ENCODE measurements at regions not wholly inside any gene's neighbourhood (a gene's known extent, or its start where the extent isn't known, plus 50 kb on each side); places are given as distances from the start of the nearest gene placed in this dataset.
"Not testable (repeated sequence)": the region's sequence is repeated elsewhere in the genome, so short reads cannot be mapped to it uniquely, and the experiment has no call there.

DNA sequence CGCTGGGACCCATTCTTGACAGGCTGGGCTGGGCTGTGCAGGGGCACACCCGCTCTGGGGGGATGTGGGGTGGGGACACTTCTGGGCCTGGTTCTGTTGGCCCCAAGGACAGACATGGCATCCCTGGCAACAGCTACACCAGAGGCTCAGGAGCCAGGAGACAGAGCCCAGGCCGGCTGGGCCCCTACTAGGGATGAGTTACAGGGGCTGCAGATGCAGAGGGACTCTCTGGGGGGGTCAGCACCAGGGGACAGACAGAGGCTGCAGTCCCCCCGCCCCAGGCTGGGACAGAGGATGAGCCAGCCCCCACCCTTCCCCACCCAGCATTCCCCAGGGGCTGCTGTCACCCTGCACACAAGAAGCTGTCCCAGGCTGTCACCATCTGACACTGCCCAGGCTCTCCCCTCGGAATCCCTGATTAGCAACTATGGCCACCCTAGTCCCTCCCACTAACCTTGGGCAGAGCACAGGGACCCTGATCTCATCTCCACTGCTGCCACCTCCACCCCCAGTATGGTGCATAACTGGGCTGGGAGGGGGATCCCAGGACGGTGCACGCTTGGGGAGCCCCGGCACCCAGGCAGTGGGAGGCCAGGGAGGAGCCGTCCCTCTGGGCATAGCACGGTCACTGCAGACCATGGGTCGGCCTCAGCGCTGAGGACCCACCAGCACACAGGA, 67.5 kb upstream of the TUBA3E start:
- ATAC-seq; H3K27ac Mint-ChIP-seq; H3K4me2 ChIP-seq; H3K36me3 ChIP-seq (ENCODE audit: insufficient read depth); H3K27me3 Mint-ChIP-seq (ENCODE audit: insufficient read depth, low read depth, poor library complexity); H3K4me3 ChIP-seq; H3K79me2 ChIP-seq (replicated peaks; ENCODE audit: insufficient read depth); H3K27me3 ChIP-seq (ENCODE audit: insufficient read depth); H3F3A ChIP-seq (replicated peaks; ENCODE audit: low read depth); H4K20me1 ChIP-seq (replicated peaks; ENCODE audit: insufficient read depth); H3K27ac ChIP-seq (ENCODE audit: low read depth); DNase-seq (ENCODE audit: low spot score); H2AFZ ChIP-seq; H3K9me3 Mint-ChIP-seq; H3K9me2 ChIP-seq (ENCODE audit: insufficient read depth); H3K4me3 Mint-ChIP-seq; H3K4me1 ChIP-seq (ENCODE audit: insufficient read depth); H3K4me1 Mint-ChIP-seq: not testable (repeated sequence)
- H3K36me3 Mint-ChIP-seq (ENCODE audit: low read depth), result peaks cover 11% of the 10 kb centered on the region

DNA sequence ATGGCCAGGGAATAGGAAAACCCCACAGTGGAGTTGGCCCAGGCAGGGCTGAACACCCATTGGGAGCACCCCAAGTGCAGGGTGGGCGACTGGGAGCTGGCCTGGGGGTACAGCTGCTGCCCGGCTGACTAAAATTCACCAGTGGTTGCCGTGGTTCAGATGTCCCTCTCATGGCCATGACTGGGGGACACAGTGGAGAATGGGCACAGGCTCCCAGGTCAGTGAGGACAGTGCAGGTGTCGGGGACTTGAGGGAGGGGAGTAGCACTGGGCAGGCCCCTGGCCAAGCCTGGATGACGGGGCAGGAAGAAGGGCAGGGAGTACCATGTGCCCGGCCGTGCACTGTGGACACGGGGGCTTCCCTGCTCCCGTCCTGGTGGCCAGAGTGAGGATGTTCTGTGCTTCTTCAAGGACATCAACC, 66.7 kb upstream of the TUBA3E start:
- H3K27me3 Mint-ChIP-seq (ENCODE audit: insufficient read depth, low read depth, poor library complexity); H3K4me1 Mint-ChIP-seq; H3K9me3 Mint-ChIP-seq; H4K20me1 ChIP-seq (replicated peaks; ENCODE audit: insufficient read depth); H3F3A ChIP-seq (replicated peaks; ENCODE audit: low read depth); ATAC-seq; H3K27ac ChIP-seq (ENCODE audit: low read depth); H3K4me1 ChIP-seq (ENCODE audit: insufficient read depth); H3K27ac Mint-ChIP-seq; H3K4me3 ChIP-seq; H3K79me2 ChIP-seq (replicated peaks; ENCODE audit: insufficient read depth); H3K4me3 Mint-ChIP-seq; H3K36me3 Mint-ChIP-seq (ENCODE audit: low read depth); H2AFZ ChIP-seq; H3K36me3 ChIP-seq (ENCODE audit: insufficient read depth); H3K4me2 ChIP-seq; DNase-seq (ENCODE audit: low spot score); H3K27me3 ChIP-seq (ENCODE audit: insufficient read depth); H3K9me2 ChIP-seq (ENCODE audit: insufficient read depth): not testable (repeated sequence)

- no peaks in the 10 kb centered on the region for H3F3A ChIP-seq (replicated peaks; ENCODE audit: low read depth)
- DNase-seq (ENCODE audit: low spot score), result no peak
- H3K9me3 Mint-ChIP-seq, result no peaks in the 10 kb centered on the region; the same call in 1 of the 3 replicates
- TF ChIP-seq ZNF462 (CRISPR knock-in tag; IDR thresholded peaks at IDR 0.05) (no peak), REST (IDR thresholded peaks at IDR 0.05; ENCODE audit: unreplicated experiment) (no peak), ZNF331 (CRISPR knock-in tag; IDR thresholded peaks at IDR 0.05; ENCODE audit: low read depth) (no peak), ETS1 (IDR thresholded peaks at IDR 0.05) (no peak)
Measured at GRCh38 chr2:130264501-130264900, 66.3 kb upstream of the TUBA3E start.

More at GRCh38 chr2:130264501-130264900, 66.3 kb upstream of the TUBA3E start:
- Mint-ChIP-seq H3K27me3 (ENCODE audit: insufficient read depth, low read depth, poor library complexity) (peaks cover 6% of the 10 kb centered on the region), H3K27ac (no peak overlapping the region), H3K4me1 (peaks cover 10% of the 10 kb centered on the region), H3K36me3 (ENCODE audit: low read depth) (0 out of 3 replicates have a peak, but pooled peaks cover 3% of the 10 kb centered on the region), H3K4me3 (no peak overlapping the region)
- Histone ChIP-seq H3K4me1 (ENCODE audit: insufficient read depth) (no peaks in the 10 kb centered on the region), H3K4me2 (no peak overlapping the region), H3K79me2 (replicated peaks; ENCODE audit: insufficient read depth) (no peaks in the 10 kb centered on the region), H3K4me3 (no peak overlapping the region), H3K9me2 (ENCODE audit: insufficient read depth) (no peaks in the 10 kb centered on the region), H4K20me1 (replicated peaks; ENCODE audit: insufficient read depth) (no peaks in the 10 kb centered on the region), H3K36me3 (ENCODE audit: insufficient read depth) (no peaks in the 10 kb centered on the region), H3K27ac (ENCODE audit: low read depth) (no peak overlapping the region), H2AFZ (no peak overlapping the region), H3K27me3 (ENCODE audit: insufficient read depth) (no peaks in the 10 kb centered on the region)
- ATAC-seq, result no peak
